ENCODE measurements at regions not wholly inside any gene's neighbourhood (a gene's known extent, or its start where the extent isn't known, plus 50 kb on each side); places are given as distances from the start of the nearest gene placed in this dataset.
"Not testable (repeated sequence)": the region's sequence is repeated elsewhere in the genome, so short reads cannot be mapped to it uniquely, and the experiment has no call there.

DNA sequence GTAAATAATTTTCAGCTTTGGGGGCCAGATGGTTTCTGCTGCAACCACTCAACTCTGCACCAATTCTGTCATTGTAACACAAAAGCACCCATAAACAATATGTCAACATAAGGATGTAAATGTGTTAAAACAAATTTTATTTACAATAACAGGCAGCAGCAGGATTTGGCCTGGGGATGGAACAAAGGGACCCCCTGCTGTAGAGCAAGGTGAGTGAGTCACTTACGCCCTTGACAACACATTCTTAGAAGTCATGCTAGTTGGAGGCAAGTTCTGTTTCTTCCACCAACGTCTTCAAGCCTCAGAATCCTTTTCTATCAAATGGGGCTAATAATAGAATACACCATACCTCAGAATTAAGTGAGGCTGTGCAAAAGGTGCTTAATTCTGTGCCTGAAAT is 610.2 kb upstream of the SYT4 start:
- DNase-seq: no peak

GRCh38 chr18:43888598-43888997 is 611.3 kb upstream of the SYT4 start:
- no peak for DNase-seq

DNA sequence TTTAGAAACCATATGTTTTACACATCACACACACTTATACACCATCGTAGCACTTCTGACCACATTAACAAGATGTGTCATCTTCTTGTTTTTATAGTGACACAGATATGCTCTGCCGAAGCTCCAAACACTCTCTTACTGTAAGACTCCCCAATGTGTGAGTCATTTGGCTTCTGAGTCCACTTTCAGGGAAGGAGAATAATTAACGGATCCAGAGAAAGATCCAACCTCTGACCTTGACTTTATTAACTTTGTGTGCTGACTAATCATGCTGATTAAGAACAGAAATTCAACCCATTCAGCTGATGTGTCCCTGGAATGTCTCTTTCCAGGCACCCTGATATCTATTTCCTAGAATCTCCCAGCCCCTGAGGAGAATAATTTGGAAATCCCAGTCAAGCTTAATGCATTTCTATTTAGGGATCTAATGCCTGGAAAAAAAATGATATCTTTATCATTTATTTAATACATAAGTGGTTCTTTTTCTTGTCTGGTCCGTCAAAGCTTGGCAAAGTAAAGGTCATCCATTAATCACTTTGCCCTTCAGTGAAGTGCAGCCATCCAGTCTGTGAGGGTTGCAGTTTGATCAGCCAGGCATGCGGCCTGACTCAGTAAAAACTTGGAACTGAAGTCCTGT is 615.8 kb upstream of the SYT4 start:
- no peak for DNase-seq

DNA sequence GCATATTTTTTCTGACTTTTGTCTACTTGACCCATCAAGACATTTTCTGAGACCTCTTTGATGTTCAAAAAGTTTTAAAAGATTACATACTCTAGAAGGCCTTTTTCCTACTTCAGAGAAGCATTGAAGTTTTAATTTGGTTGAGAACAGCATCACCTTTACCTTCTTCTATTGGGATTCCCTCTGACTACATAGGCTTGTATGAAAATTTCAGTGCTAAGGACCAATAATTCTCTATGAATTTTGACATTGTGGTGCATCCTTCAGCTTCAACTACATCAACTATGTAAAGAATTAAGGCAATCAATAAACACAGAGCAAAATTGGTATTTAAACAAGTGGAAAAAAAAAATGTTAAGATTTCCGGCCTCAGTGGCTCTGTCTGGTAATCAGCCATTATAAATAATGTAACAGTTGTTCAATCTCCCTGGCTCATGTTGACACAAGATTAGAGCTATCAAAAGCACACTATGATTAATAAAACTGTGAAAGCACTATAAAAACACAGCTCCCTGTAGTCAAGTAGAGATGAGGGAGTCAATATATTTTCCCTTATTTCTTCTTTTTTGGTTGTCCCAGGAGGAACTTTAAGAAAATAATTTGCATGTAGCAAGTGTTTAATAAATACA is 627.0 kb upstream of the SYT4 start:
- DNase-seq: no peak

GRCh38 chr18:43914018-43914417 is 636.7 kb upstream of the SYT4 start:
- DNase-seq: no peak

DNA sequence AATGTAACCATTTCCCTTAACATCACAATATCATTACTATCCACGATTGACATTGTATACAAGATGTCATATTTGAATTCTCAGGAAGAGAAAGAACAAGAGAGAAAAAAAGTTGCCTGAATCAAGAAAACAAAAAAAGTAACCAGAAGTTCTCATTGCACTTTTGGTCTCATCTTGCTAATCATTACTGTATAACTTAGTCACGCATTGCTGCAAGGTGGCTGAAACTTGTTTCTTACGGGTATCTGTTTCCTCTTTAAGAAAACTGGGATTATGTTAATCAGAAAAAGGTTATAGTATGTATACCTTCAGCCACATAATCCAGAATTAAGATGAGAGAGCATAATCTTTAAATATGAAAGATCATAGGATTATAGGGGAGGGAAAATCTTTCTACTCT is 639.7 kb upstream of the SYT4 start:
- DNase-seq: no peak

DNA sequence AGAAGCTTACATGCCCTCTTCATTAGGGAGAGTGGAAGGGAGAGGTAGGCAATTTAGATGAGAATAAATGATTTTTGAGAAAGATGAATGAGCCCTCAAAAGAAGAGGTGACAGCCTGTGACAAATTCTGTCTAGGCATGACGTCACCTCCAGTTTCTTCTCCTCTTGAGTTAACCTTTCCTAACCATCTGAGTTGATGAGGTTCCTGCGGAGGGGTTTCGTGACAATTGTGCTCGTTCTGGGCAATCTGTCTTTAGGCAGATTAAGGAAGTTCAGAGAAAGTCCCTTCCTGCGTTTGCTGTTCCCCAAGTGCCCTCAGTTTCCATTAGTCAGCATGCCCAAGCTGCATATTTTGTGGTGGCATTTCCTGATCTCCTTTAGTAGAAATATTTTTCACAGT is 640.2 kb upstream of the SYT4 start:
- no peak for DNase-seq

DNA sequence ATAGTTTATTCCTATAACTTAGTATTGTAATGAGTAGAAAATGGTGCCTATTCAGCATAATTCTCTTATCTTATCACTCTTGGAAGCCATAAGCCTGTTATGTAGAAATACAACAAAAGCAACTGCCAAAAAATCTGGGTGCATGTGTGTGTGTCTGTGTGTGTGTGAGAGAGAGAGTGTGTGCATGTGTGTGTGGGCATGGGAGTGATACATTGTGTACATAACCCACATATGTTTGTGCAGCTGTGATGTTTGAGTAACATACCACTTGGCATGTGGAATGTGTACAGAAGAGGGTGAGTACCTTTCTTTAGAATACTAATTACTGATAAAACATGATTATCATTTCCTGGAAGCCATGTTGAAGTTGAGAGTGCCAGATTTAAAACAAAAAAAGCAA is 642.3 kb upstream of the SYT4 start:
- no peak for DNase-seq

- no peak for DNase-seq
Measured at GRCh38 chr18:43931439-43931838, 654.1 kb upstream of the SYT4 start.

- no peak for DNase-seq
Measured at GRCh38 chr18:43932140-43932539, 654.9 kb upstream of the SYT4 start.

DNA sequence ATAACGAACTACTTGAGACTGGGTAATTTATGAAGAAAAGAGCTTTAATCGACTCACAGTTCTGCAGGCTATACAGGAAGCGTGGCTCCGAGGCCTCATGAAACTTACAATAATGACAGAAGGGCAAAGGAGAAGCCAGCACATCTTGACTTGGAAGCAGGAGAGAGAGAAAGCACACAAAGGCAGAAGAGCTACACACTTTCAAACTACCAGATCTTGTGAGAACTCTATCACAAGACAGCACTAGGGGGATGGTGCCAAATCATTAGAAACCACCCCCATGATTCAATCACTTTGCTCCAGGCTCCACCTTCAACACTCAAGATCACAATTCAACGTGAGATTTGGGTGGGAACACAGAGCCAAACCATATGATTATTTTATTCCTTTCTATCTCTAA is 655.9 kb upstream of the SYT4 start:
- no peak for DNase-seq

- DNase-seq: no peak
Measured at GRCh38 chr18:43934322-43934721, 657.0 kb upstream of the SYT4 start.

- DNase-seq: no peak
Measured at GRCh38 chr18:43934781-43935471, 657.6 kb upstream of the SYT4 start.

DNA sequence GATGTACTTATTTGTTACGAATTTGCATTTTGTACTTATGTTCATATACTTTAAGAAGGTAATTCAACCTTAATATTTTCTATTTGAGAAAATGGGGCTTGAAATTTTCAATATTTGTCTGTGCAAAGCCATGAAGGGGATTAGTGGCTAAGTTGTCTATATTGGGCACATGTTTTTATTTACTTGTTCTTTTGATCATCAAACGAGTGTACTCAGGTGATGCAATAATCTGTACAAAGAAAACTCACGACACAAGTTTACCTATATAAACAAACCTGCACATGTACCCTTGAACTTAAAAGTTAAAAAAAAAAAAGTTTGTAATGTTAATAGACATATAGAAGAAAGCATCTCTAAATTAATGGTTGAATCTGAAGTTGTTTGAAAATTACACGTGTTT is 658.9 kb upstream of the SYT4 start:
- no peak for DNase-seq

DNA sequence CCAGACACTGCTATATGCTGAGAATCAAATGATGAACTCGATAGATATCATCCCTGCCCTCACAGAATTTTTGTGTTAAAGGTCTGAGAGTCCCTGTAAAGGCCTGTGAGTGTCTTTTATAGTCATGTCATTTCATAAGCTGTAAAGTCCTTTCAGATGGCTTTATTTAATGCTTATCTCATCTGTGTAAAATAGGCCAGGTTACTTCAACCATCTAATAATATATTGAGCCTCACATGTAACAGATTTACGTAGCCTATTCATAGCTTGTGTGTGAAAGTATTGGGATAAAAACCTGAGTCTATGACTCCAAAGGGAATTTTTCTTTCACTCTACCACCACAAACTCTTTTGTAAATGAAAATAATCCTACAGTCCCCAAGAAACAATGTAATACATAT is 672.0 kb upstream of the SYT4 start:
- DNase-seq: no peak

DNA sequence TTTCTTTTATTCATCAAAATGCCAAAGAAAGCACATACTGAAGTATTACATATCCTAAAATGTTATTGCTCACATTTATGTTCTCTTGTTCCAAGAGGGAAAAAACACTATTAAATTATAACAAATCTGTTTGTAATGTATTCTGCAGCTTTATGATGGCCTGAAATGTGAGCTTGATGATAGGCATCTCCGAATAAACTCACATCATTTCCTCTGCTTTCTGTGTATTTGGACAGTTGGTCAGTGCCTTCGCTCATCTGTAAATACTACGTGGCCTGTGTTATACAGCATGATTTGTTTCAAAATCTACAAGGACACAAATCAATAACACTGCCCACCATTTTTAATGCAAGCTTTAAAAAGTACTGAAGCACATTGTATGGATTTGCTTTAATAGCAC is 672.8 kb upstream of the SYT4 start:
- DNase-seq: no peak

GRCh38 chr18:43952398-43952797 is 675.1 kb upstream of the SYT4 start:
- no peak for DNase-seq

DNA sequence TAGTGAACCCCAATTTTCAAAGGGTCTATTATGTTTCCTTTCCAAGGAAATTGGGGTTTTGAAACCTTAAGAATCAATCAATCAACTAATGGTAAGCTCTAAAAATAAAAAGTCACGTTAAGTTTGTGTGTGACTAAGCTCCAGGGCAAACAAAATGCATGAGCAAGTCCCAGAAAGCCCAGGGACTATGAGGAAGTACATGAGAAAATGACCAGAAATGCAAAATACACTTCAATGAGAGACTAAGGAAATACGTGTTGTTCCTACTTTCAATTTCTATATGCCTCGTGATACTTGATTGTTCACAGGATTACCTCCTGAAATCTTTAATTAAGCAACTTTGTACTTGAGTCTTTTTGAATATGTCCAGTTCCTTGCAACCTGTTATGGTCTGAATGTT is 684.4 kb upstream of the SYT4 start:
- no peak for DNase-seq

GRCh38 chr18:43964666-43965065 is 687.4 kb upstream of the SYT4 start:
- peak in 1 of 2 experiments; percentile 21 for DNase-seq

DNA sequence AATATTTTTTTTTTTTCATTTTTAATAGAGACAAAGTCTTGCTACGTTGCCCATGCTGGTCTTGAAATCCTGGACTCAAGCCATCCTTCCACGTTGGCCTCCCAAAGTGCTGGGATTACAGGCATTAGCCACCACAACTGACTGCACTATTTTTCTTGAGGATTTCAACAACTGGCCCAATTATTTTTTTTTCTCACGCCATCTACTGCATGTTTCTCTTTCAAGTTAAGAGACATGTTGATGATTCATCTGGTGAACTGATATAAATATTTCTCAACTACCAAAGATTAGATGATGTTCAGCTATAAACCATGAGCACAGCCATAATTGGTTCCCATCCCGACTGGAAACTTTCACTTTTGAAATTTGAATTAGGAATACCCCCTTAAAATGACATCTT is 688.4 kb upstream of the SYT4 start:
- DNase-seq: no peak

GRCh38 chr18:43970656-43971055 is 693.4 kb upstream of the SYT4 start:
- DNase-seq: no peak

DNA sequence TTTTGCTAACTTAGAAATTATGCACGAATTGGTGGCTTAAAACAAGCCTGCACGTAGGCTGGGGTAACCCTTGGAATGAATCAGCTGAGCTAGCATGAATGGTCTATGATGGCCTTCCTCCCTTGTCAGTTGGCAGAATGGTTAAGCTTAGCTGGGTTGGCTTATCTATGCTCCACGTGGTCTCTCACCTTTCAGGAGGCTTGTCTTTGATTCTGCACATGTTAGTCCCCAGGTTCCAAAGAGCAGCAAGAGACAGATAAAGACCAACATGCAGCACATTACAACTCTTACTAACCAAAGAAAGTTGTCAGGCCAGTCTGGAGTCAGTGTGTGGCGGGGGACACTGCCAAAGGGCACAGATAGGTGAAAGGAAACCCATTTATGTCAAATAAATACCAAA is 700.9 kb upstream of the SYT4 start:
- no peak for DNase-seq

DNA sequence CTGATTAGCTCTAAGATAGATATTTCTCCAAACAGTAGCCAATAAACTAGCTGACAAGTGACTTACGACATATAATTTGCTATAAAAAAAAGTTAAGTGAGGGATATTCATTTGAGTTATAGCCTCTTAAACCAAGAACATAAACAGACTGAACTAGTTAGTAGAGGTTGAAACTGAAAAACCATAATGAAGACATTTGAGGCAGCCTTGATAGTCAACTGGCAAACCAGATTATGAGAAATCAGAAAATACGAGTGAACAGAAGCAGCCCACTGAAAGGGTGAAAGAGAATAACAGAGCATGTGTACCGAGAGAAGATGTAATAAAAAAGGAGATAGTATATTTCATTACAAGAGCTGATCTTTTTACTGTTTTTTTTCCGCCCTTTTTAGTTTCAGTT is 698.1 kb upstream of the SETBP1 start:
- no peak for DNase-seq

GRCh38 chr18:43987061-43987460 is 693.6 kb upstream of the SETBP1 start:
- DNase-seq: not testable (repeated sequence)

DNA sequence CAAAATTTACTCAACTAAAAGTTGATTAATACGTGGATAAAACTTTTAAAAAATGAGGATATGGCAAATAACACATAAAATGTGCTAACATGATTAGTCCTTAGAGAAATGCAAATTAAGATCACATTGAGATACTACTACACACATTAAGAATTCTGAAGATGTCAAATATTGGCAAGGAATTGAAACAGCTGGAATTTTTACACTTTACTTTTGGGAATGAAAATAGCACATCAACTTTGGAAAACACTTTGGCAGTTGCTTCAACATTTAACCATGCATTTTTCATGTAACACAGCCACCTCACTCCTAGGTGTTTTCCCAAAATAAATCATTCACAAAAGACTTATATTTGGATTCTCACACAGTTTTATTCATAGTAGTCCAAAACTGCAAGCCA is 687.9 kb upstream of the SETBP1 start:
- no peak for DNase-seq
